NB4 (cell line): ENCODE measurements at regions not wholly inside any gene's neighbourhood (a gene's known extent, or its start where the extent isn't known, plus 50 kb on each side); places are given as distances from the start of the nearest gene placed in this dataset.

Experiments
- MAX ChIP-seq: IDR thresholded peaks from 2 replicates; pipeline ENCODE4 v1.6.1; 2011; ENCODE audit warnings: low read depth, low read length
- MYC ChIP-seq: IDR thresholded peaks from 2 replicates; pipeline ENCODE4 v1.6.1; 2011; ENCODE audit warnings: low read depth, low read length
- POLR2A ChIP-seq: IDR thresholded peaks from 2 replicates; pipeline ENCODE4 v1.6.1; 2011; ENCODE audit warnings: mild to moderate bottlenecking; ENCODE audit not compliant: insufficient read length; ENCODE audit errors: extremely low read depth
- TF ChIP-seq, protein P1 (sequence below): IDR thresholded peaks from one replicate; pipeline ENCODE4 v1.5.1; 2012; ENCODE audit warnings: low read depth, low read length

GRCh38 chr7:124992851-124993562, 63.4 kb upstream of the POT1 start:
- TF ChIP-seq, protein P1, sequence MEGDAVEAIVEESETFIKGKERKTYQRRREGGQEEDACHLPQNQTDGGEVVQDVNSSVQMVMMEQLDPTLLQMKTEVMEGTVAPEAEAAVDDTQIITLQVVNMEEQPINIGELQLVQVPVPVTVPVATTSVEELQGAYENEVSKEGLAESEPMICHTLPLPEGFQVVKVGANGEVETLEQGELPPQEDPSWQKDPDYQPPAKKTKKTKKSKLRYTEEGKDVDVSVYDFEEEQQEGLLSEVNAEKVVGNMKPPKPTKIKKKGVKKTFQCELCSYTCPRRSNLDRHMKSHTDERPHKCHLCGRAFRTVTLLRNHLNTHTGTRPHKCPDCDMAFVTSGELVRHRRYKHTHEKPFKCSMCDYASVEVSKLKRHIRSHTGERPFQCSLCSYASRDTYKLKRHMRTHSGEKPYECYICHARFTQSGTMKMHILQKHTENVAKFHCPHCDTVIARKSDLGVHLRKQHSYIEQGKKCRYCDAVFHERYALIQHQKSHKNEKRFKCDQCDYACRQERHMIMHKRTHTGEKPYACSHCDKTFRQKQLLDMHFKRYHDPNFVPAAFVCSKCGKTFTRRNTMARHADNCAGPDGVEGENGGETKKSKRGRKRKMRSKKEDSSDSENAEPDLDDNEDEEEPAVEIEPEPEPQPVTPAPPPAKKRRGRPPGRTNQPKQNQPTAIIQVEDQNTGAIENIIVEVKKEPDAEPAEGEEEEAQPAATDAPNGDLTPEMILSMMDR, result no peak
- TF ChIP-seq POLR2A (no peak), MAX (no peak), MYC (no peak)
